A673 (cell line): ENCODE measurements at regions not wholly inside any gene's neighbourhood (a gene's known extent, or its start where the extent isn't known, plus 50 kb on each side); places are given as distances from the start of the nearest gene placed in this dataset.

Experiments used
- BruUV-seq: library from RNA; stranded (reverse); fragments of 400-500 nt; replicated peaks from 2 replicates; lab custom pipeline; 2021; lab: Mats Ljungman, UMichigan
- CTCF ChIA-PET: fragments of 300-600 bp; sonication (Branson Sonifier 250); formaldehyde crosslinking; loops from one replicate; lab custom pipeline; 2022; ENCODE audit warnings: antibody characterized with exemption; lab: Charles Lee
- POLR2A ChIA-PET: fragments of 300-600 bp; sonication (Branson Sonifier 250); formaldehyde crosslinking; loops from one replicate; lab custom pipeline; 2022; ENCODE audit warnings: antibody characterized with exemption; ENCODE audit not compliant: low non-redundant PET; lab: Charles Lee
- DNase-seq: peaks from one replicate; pipeline ENCODE4 v3.0.0-alpha.2; 2015; ENCODE audit warnings: low spot score
- H3K27ac ChIP-seq: fragments of 200-600 bp; sonication (generic); 2 replicates; pipeline ENCODE4 v1.5.1; 2016; ENCODE audit warnings: mixed run types, low read depth, mild to moderate bottlenecking, mixed read lengths, antibody characterized with exemption, low read length; ENCODE audit not compliant: poor library complexity, severe bottlenecking
- H3K27me3 ChIP-seq: fragments of 200-600 bp; sonication (generic); replicated peaks from 2 replicates; pipeline ENCODE4 v1.6.1; 2017; ENCODE audit warnings: mixed run types, low read depth, mild to moderate bottlenecking, mixed read lengths, antibody characterized with exemption, low read length; ENCODE audit not compliant: insufficient read depth, poor library complexity
- H3K36me3 ChIP-seq: fragments of 200-600 bp; sonication (generic); 2 replicates; pipeline ENCODE4 v1.6.1; 2016; ENCODE audit warnings: mixed run types, mild to moderate bottlenecking, mixed read lengths, antibody characterized with exemption, low read length; ENCODE audit not compliant: insufficient read depth, poor library complexity, severe bottlenecking
- H3K4me1 ChIP-seq: fragments of 200-600 bp; sonication (generic); 2 replicates; pipeline ENCODE4 v1.6.1; 2017; ENCODE audit warnings: mixed run types, mild to moderate bottlenecking, mixed read lengths, antibody characterized with exemption, low read length; ENCODE audit not compliant: insufficient read depth, poor library complexity, severe bottlenecking
- H3K4me3 ChIP-seq: fragments of 200-600 bp; sonication (generic); 2 replicates; pipeline ENCODE4 v1.5.1; 2016; ENCODE audit warnings: low read depth, mixed run types, mild to moderate bottlenecking, mixed read lengths, low read length; ENCODE audit not compliant: poor library complexity, severe bottlenecking
- H3K9me3 ChIP-seq: fragments of 200-600 bp; sonication (generic); 2 replicates; pipeline ENCODE4 v1.6.1; 2016; ENCODE audit warnings: mixed run types, low read depth, mild to moderate bottlenecking, mixed read lengths, antibody characterized with exemption, low read length; ENCODE audit not compliant: poor library complexity, severe bottlenecking
- EZH2 ChIP-seq: fragments of 200-600 bp; sonication (generic); IDR thresholded peaks from 2 replicates; pipeline ENCODE4 v1.6.1; 2017; ENCODE audit warnings: borderline replicate concordance, low read depth, mild to moderate bottlenecking, mixed read lengths, antibody characterized with exemption, low read length; ENCODE audit not compliant: poor library complexity, severe bottlenecking
- intact Hi-C: fragments of 100-400 bp; cut with micrococcal nuclease; formaldehyde crosslinking; loops from one replicate; pipeline ENCODE4 v1.10.0; 2022; ENCODE audit not compliant: unreplicated experiment
- TF ChIP-seq, protein P1 (sequence below): fragments of 300-800, 200-600 bp; sonication (generic); conservative IDR thresholded peaks from 2 replicates; pipeline ENCODE4 v1.5.1; 2017; ENCODE audit warnings: low read depth, mild to moderate bottlenecking, antibody characterized with exemption, low read length, moderate library complexity, mixed read lengths

GRCh38 chr10:83663918-83664317 lies 475.4 kb upstream of the GHITM start:
- no peaks in the 10 kb centered on the region for H3K4me1 ChIP-seq
- BruUV-seq = no TSS peak
- H3K36me3 ChIP-seq = no peaks in the 10 kb centered on the region
- no peak for DNase-seq
- ChIA-PET CTCF (no interaction called here), POLR2A (no interaction called here)
- no peak overlapping the region for H3K27ac ChIP-seq
- intact Hi-C loops = no loop called here
- H3K27me3 ChIP-seq = no peaks in the 10 kb centered on the region
- no peak overlapping the region for H3K4me3 ChIP-seq
- peaks cover 3% of the 10 kb centered on the region for H3K9me3 ChIP-seq
- no peak for TF ChIP-seq EZH2
- TF ChIP-seq, protein P1, sequence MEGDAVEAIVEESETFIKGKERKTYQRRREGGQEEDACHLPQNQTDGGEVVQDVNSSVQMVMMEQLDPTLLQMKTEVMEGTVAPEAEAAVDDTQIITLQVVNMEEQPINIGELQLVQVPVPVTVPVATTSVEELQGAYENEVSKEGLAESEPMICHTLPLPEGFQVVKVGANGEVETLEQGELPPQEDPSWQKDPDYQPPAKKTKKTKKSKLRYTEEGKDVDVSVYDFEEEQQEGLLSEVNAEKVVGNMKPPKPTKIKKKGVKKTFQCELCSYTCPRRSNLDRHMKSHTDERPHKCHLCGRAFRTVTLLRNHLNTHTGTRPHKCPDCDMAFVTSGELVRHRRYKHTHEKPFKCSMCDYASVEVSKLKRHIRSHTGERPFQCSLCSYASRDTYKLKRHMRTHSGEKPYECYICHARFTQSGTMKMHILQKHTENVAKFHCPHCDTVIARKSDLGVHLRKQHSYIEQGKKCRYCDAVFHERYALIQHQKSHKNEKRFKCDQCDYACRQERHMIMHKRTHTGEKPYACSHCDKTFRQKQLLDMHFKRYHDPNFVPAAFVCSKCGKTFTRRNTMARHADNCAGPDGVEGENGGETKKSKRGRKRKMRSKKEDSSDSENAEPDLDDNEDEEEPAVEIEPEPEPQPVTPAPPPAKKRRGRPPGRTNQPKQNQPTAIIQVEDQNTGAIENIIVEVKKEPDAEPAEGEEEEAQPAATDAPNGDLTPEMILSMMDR = no peak

GRCh38 chr10:83666762-83667161 lies 472.5 kb upstream of the GHITM start:
- CTCF ChIA-PET = no interaction called here
- no peak for DNase-seq

GRCh38 chr10:83667594-83667993 lies 471.7 kb upstream of the GHITM start:
- Histone ChIP-seq H3K4me1 (no peaks in the 10 kb centered on the region), H3K4me3 (no peak overlapping the region), H3K36me3 (no peaks in the 10 kb centered on the region), H3K27me3 (no peaks in the 10 kb centered on the region), H3K27ac (no peak overlapping the region), H3K9me3 (peaks cover 8% of the 10 kb centered on the region)
- no peak for DNase-seq
- TF ChIP-seq, protein P1 = no peak
- TF ChIP-seq EZH2 = no peak
- ChIA-PET CTCF (no interaction called here), POLR2A (no interaction called here)
- BruUV-seq = no TSS peak
- intact Hi-C loops = no loop called here

More at GRCh38 chr10:83666762-83667161, 472.5 kb upstream of the GHITM start:
- Histone ChIP-seq H3K4me3 (no peak overlapping the region), H3K36me3 (no peaks in the 10 kb centered on the region), H3K4me1 (no peaks in the 10 kb centered on the region), H3K27me3 (no peaks in the 10 kb centered on the region), H3K9me3 (peaks cover 8% of the 10 kb centered on the region), H3K27ac (no peak overlapping the region)
- BruUV-seq = no TSS peak
- intact Hi-C loops = no loop called here
- POLR2A ChIA-PET = no interaction called here
- TF ChIP-seq, protein P1 = no peak
- no peak for TF ChIP-seq EZH2
